HG03159 (cell line): ENCODE measurements at regions not wholly inside any gene's neighbourhood (a gene's known extent, or its start where the extent isn't known, plus 50 kb on each side); places are given as distances from the start of the nearest gene placed in this dataset.
A peak's percentile ranks its signal among the peaks of the same experiment; 100 is the strongest.
"Not testable (repeated sequence)": the region's sequence is repeated elsewhere in the genome, so short reads cannot be mapped to it uniquely, and the experiment has no call there.

Source experiments
- ATAC-seq: cut with Tn5 transposase; IDR thresholded peaks from one replicate; pipeline ENCODE4 v1.9.1; 2021; ENCODE audit warnings: mild to moderate bottlenecking, moderate library complexity; ENCODE audit not compliant: unreplicated experiment

DNA sequence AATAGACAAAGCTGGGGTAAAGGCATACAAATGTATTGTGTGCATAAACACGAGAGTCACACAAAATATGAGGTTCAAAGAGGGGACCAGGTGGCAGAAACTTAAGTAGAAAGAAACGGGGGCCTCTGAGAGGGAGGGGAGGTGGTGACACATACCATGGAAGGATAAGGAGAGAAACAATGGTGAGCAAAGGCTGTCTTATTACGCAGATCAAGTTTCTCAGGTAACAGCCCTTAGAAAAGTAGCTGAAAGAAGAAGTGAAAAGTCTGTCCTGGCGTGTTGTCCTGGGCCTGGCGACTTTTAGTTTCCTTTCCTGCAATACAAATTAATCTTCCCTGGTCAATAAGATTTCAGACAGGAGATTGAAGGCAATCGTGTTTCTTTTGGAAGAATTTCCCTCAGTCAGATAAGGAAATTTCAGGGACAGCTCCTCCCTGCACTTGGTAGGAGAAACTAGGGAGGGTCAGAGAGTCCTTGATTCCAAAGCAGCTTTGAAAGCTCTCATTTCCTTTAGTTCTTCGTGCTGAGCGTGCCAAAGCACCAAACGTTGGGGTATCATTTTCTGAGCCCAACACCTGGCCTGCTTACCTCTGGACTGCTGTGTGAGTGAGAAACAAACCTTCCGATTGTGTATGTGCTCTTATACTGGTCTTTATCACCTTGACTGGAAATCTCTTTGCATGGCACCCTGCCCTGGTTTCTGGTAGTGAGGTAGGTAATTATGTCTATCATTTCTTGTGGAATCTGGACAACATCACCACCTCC is 676.7 kb upstream of the LCORL start:
- ATAC-seq: no peak

- no peak for ATAC-seq
These were observed 674.4 kb upstream of the LCORL start for GRCh38 chr4:18695733-18696527.

- ATAC-seq: no peak
These were observed 670.1 kb upstream of the LCORL start for GRCh38 chr4:18691431-18692200.

DNA sequence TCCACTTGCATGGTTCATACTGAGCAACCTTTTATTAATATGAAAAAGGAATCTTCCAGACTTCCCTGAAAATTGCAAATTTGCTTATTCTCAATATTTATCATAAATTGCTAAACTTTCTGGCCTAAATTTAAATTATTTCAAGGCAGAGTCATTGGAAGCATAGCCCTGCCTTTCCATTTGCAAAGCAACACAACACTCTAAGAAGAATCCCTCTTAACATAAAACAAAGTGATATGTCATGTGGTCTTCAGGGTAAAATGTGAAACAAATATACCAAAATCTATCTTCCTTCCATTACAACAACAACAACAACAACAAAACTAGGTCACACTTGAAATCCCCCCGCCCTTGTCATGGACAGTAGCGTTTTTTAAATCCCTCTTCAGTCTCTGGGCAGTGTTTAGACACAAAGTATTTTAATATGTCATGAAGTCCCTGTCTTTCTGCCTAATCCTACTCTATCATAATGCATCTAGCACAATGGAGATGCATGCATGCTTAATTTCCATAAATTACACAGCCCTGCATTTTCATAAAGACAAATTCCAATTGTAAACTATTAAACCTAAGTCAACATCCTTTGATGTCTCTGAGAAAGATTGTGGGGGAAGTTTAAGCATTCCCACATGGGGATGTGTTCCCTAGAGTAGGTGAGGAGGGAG is 668.9 kb upstream of the LCORL start:
- no peak for ATAC-seq

- peak; percentile 81 for ATAC-seq
These were observed 668.0 kb upstream of the LCORL start for GRCh38 chr4:18689308-18690115.

DNA sequence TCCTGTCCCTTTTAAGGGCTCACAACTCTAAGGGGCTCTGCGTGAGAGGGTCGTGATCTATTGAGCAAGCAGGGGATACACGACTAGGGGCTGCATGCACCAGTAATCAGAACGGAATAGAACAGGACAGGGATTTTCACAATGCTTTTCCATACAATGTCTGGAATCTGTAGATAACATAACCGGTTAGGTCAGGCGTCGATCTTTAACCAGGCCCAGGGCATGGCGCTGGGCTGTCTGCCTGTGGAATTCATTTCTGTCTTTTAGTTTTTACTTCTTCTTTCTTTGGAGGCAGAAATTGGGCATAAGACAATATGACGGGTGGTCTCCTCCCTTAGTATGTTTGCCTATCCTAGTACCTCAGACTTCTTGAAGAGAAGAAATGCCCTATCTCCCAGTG is 666.8 kb upstream of the LCORL start:
- ATAC-seq: not testable (repeated sequence)

DNA sequence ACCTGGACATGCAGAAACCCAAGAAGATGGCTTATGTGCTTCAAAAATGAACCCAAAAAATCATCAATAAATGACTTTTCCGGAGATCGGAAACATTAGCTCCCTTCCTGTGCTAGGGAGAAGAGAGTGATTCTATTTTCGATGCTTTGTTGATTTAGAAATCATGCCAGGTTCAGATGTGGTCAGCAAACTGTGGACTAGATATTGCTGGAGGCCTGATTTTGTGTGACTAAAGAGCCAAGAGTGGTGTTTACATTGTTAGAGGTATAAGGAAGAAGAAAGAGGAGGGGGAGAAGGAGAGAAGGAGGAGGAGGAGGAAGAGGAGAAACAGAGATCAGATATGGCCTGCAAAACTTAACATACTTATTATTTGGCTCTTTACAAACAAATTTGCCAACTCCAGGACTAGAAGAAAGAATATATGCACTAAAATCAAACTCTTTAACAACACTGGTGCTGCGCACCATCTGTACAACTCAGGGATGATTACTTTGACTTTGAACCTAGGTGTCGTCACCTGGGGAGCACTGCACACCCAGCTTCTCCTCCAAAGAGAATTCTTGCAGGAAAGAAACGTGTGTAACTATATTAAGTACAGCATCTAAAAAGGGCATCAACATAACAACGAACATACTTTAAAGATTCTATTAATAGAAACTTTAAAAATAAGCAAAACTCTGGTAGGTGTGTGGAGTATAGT is 664.9 kb upstream of the LCORL start:
- no peak for ATAC-seq

DNA sequence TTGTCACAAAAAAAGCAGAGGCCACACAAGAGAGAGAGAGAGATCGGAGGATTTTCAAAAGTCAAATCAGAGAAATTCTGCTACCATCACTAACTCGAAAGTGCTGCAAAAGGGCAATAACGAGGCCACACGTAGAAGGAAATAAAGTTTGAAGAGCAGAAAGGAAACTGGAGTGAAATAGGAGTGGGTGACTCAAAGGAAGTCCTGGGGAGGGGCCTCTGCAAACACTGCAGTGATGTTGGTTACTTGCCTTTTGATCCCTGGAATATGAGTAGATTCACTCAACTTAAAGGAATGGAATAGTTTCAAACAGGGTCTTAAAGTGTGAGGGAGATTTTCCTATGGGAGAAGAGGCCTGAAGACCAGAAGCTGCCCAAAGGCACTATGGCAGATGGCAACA is 663.4 kb upstream of the LCORL start:
- ATAC-seq: no peak

- ATAC-seq: no peak
These were observed 655.0 kb upstream of the LCORL start for GRCh38 chr4:18676526-18676915.

DNA sequence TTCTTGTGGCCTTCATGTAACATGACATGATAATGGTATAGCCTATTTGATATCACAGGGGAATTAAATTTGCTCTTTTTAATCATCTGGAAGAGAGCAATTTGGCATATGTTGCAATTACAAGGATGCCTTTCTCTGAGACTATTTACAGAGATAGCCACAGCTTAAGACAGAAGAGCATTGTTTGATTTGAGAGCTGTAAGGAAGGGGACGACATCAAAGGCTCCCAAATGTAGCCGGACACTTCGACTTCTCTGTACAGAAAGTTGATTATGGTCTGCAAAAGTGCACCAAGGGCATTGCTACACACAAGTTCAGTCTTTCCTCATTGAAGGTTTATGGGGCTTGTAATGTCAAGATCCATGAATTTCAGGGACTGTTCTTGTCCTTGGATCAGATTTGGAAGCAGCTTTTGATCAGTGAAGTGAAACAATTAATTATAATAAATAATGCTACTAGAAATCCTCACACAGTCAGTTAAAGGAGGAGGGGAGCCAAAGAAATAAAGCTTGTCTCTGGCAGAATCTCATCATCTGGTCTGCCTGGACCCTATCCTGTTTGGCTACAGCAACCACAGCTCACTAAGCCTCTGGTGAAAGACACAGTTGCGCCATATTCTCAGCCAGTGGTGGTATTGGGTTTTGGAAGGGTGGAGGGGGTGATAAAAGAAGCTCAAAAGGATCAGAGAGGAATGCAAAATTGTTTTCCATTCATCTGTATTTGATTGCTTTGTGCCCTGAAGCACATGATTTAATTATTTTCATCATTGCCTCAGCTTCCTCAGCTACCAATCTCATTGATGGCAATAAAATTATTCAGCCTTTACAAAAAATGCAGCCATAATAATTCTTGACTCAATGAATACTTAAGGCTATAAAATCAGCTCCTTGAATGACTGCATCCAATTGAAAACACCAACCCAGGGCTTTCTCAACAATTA is 654.3 kb upstream of the LCORL start:
- ATAC-seq: no peak

DNA sequence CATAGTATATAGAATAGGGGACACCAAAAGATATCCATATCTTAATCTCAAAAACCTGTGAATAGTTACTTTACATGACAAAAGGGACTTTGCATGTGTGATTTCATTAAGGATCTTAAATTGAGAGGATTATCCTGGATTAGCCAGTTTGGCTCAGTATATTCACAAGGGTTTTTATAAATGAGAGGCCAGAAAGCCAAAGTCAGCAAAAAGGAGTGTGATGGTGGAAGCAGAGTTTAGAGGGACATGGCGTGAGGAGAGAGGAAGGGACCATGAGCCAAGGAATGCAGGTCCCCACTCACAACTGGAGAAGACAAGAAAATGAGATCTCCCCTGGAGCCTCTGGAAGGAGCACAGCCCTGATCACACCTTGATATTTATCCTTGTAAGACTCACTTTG is 648.5 kb upstream of the LCORL start:
- ATAC-seq: no peak

DNA sequence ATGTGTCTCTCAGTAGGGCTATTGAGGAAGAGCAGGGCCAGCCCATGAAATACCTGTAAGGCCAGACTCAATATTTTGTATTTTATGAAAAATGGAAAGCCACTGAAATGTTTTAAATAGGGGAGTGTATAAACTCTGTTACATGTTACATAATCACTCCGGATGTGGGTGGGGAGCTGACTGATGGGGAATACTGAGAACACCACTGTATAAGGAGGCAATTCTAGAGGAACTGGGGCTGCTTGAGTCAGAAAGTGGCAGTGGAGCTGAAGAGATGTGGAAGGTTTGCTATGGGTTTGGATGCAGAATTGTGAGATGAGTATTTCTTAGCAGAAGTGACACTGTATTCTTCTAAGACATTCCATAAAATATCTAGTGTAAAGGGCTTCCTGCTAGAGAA is 647.8 kb upstream of the LCORL start:
- no peak for ATAC-seq

GRCh38 chr4:18666322-18666721 is 644.8 kb upstream of the LCORL start:
- no peak for ATAC-seq

GRCh38 chr4:18664171-18664570 is 642.6 kb upstream of the LCORL start:
- no peak for ATAC-seq

DNA sequence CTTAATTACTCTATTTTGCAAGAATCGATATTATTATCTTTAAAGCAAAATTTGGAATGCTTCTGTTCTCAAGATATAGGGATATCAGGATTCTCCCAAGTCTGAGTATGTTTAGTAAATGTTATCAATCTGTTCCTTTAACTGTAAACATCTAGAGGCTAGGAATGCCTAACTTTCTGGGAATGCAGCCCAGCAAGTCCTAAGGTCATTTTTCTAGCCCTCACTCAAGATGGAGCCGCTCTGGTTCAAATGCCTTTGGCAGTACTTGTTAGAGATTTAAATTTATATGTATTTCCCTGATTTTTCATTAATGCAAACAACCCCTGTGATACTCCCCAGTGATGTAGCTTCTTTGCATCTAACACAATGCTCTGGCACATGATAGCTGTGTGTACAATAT is 623.8 kb upstream of the LCORL start:
- ATAC-seq: no peak

DNA sequence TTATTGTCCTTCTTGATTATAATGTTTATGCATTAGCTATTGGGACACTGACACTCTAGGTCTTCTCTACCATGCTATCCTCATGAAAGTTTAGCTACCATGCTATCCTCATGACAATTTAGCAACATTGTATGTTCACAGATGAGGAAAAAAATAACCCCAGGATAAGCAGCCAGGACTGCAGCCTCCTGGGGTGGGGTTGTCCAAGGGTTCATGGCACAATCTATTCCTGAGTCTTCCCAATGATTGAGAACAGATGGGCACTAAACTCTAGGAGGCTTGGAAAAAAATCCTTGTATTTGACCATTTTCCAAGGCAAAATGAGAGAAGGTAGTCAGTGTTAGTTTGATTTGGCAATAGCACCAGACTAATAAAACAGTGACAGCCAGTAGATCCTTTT is 619.8 kb upstream of the LCORL start:
- ATAC-seq: no peak

DNA sequence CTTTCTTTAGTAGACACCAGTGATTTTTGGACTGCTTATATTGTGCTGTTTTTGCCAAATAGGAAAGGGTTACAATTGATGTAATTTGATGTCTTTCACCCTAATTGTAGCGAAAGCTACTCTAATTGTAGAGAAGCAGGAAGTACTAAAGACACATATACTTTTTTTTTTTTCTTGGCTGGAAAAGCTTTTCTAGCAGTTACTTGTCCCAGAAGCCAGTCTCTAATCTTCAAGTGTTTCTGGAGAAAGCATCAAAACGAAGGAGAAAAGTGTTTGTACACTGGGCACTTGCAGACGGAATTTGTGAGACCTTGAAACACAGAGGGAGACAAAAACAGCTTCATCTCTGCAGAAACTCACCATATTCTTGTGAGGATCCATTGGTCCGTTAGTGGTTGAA is 616.5 kb upstream of the LCORL start:
- no peak for ATAC-seq

DNA sequence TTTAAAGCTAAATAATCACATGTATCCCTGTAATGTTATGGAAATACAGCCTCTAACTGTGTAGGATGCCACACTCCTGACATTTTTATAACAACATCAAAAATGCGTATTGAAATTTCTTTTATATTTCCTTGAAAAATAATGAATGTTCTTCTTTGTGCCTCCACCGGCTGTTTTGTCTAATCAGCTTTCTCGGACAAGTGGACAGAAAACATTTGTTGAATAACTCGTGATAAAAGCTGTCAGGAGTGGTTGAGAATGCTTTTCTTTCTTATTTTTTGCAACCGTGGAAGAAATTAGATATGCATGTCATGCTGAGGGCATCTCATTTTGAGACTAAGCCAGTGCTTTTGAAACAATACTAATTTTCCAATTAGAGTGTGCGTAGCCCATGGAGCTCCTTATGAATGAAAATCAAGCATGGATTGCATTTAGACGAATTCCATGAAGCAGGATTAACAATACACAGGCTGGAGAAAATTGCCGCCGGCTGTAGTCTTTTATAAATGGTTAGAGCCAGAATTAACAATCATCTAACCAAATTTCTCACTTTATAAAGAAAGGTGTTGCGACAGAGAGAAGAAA is 614.5 kb upstream of the LCORL start:
- no peak for ATAC-seq
